Suppressor macrophage (primary cell): ENCODE measurements at regions not wholly inside any gene's neighbourhood (a gene's known extent, or its start where the extent isn't known, plus 50 kb on each side); places are given as distances from the start of the nearest gene placed in this dataset.
A peak's percentile ranks its signal among the peaks of the same experiment; 100 is the strongest.

Experiments used
- DNase-seq, 4 experiments: peaks; one replicate each; pipeline ENCODE4 v3.0.0-alpha.2; 2020 to 2022

- DNase-seq = peak; percentile 70 to 92 (median 84)
These were observed 292.3 kb downstream of the KBTBD8 start for GRCh38 chr3:67290438-67290837.

GRCh38 chr3:67291287-67292252, 293.5 kb downstream of the KBTBD8 start:
- DNase-seq = peak; percentile 48 to 80 (median 66)

GRCh38 chr3:67292356-67293121, 294.4 kb downstream of the KBTBD8 start:
- peak; percentile 8 to 54 (median 34) for DNase-seq

- no peak for DNase-seq
These were observed 296.2 kb downstream of the KBTBD8 start for GRCh38 chr3:67294341-67294740.

GRCh38 chr3:67296039-67296892, 298.2 kb downstream of the KBTBD8 start:
- DNase-seq = peak in 1 of 4 experiments; percentile 31

GRCh38 chr3:67297715-67298475, 299.8 kb downstream of the KBTBD8 start:
- DNase-seq = no peak

GRCh38 chr3:67301556-67301955, 303.4 kb downstream of the KBTBD8 start:
- no peak for DNase-seq

GRCh38 chr3:67302489-67302888, 304.4 kb downstream of the KBTBD8 start:
- no peak for DNase-seq

GRCh38 chr3:67305160-67305559, 307.1 kb downstream of the KBTBD8 start:
- no peak for DNase-seq

GRCh38 chr3:67305922-67306321, 307.8 kb downstream of the KBTBD8 start:
- no peak for DNase-seq

- DNase-seq = no peak
These were observed 313.3 kb downstream of the KBTBD8 start for GRCh38 chr3:67311440-67311839.

- DNase-seq = no peak
These were observed 314.0 kb downstream of the KBTBD8 start for GRCh38 chr3:67312155-67312554.

GRCh38 chr3:67318162-67318561, 320.1 kb downstream of the KBTBD8 start:
- no peak for DNase-seq

GRCh38 chr3:67324554-67324953, 326.4 kb downstream of the KBTBD8 start:
- no peak for DNase-seq
